Activated CD4-positive, alpha-beta T cell treated with anti-CD3 and anti-CD28 coated beads, Interleukin-2, amount 50 U/mL, for 16 hours (primary cell): ENCODE measurements at regions not wholly inside any gene's neighbourhood (a gene's known extent, or its start where the extent isn't known, plus 50 kb on each side); places are given as distances from the start of the nearest gene placed in this dataset.

Source experiments
- DNase-seq: peaks from one replicate; pipeline ENCODE4 v3.0.0-alpha.2; 2020

DNA sequence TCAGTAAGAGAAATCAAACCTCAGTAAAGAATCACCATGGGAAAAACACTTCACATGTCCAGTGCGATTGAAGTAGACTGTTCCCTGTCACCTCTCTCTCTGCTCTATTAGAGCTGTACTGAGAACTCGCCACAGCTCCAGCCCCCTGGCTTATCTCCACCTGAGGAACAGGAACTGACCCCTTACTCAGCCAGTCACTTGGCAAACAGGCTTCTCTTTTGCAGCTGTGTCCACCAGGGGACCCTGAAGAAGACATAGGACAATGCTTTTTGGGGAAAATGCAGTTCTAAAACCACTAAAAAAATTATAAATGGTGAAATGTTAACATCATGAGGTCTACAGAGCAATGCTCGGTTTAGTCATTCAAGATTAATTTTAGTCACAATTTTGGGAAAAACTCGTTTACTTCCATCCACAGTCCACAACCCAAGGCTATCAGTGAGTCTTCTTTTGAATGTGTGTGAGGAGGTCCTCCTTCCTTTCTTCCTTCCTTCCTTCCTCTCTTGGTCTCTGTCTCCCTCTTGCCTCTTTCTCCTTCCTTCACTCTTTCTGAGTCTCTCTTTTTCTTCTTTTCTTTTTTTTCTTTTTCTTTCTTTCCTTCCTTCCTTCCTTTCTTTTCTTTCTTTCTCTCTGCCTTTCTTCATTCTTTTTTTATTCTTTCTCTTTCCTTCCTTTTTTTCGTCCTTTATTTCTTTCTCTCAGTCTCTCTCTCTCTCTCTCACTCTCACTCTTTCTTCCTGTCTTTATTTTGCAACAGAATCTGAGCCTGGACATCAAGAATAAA is 1189.5 kb upstream of the TMEM132C start:
- DNase-seq: no peak

DNA sequence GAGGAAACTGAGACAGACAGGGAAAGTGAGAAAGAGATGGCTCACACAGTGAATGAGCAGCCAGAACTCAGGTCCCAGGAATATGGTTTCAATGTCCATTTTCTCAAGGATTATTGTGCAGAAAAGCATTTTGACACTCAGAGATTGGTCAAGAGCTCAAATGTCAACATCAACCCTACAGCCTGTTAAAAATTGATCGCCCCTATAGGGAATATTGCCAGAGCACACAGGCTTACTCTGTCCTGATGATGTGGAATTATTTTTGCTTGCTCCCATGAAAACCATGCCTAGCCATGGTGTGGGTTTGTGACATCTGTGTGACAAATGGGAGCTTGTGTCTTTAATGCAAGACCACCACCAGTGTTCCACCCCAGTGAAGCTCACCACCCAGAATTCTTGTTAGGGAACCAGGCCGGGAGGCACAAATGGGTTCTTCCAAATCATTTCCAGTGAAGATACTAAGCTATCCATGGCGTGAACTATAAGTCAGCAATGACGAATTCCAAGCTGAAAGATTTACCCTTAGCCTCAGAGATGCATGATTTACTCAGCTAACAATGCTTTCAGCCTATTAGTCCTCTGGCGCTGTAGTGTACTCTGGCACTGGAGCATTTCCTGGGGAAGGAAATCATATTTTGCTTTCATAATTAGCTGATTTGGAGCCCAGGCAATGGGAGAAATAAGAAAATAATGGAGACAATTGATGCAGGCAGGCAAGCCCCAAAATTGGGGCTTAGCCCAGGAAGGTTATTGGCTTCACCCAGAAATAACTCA is 1188.2 kb upstream of the TMEM132C start:
- no peak for DNase-seq

DNA sequence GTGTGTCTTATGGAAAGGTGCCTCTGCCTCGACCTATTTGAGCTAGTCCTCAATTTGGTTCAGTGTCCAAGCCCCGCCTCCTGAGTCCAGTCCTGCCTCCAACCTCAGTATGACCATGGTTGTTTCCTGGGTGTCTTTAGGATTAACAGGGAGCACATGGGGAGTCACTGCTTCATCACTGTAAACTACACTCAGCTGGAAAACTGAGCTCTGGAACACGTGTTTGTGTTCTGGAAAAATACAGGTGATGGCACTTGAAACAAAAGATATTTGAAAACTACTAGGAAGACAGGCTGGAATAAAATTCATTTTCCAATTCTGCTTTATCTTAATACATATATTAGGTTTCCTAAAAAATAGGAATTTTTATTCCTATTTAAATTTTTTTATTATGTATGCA is 1187.3 kb upstream of the TMEM132C start:
- no peak for DNase-seq

DNA sequence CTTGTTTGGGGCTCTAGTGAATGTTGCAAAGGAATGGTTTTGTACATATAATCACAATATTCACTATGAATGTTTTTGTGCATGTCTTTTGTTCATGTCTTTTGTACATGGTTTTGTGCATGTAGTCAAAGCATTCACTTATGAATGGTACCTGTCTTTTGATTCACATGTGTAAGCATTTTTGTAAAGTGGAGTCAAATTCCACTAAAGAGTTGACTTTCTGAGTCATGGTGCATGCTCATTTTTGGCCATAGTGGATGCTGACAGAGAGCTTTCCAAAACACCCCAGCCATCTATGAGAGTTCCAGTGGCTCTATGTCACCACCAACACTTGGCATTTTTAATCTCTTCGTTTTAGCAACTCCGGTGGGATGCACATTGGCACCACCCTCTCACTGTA is 1185.9 kb upstream of the TMEM132C start:
- no peak for DNase-seq

GRCh38 chr12:127083008-127083949 is 1183.7 kb upstream of the TMEM132C start:
- DNase-seq: peak; percentile 82

- no peak for DNase-seq
These were observed 1165.9 kb upstream of the TMEM132C start for GRCh38 chr12:127101076-127101475.

DNA sequence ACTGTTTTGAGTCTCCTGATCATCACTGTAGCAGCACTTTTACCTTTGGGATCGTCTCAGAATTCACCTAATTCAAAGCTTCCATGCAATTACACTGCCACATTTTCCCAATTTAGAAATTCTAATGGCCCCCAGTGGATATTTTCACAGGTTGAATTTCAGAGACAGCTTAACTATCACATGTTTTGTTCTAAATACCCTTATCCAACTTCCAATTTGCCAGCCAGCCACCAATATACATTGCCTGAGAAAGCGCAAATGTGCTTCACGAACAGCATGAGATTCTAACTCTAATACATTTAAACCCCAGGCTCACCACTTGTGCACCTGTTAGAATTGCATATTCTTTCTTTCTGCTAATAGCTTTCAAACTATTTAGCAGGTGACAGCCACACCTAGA is 1160.9 kb upstream of the TMEM132C start:
- no peak for DNase-seq

- no peak for DNase-seq
These were observed 1160.3 kb upstream of the TMEM132C start for GRCh38 chr12:127106697-127107096.

DNA sequence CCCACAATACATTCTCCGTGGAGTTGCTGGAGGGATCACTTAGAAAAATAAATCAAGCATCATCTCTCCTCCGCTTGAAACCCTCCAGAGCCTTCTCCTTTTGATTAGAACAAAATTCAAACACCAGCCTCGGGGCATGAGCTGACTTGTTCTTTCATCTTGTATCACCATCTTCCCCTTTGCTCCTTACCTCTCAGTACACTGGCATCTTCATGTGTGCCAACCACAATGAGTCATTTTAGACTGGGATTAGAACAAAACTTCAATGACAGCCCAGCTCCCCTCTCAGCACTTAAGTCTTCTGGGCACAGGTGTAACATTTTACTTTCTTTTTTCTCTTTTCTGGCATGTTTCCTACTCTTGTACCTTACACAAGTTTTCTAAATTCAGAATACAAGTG is 1159.2 kb upstream of the TMEM132C start:
- DNase-seq: peak; percentile 13

- peak; percentile 53 for DNase-seq
These were observed 1158.4 kb upstream of the TMEM132C start for GRCh38 chr12:127108360-127109215.

DNA sequence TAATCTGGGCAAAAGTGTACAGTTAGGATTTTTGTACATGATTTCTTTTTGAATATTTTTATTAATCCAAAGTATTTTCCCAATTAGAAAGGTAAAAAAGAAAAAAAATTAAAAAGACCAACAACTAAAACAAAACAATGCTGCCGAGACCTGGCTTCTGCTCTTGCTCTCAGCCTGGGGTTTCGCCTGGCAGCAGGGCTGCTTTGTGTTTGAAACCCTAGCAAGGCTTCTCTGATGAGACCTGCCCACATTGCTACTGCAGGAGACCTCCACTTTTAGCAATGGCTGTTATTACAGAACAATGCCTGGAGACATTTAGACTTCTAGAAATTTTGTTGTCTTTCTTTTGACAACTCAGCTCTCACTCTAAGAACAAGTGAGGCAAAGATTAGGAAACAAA is 1153.0 kb upstream of the TMEM132C start:
- DNase-seq: no peak

DNA sequence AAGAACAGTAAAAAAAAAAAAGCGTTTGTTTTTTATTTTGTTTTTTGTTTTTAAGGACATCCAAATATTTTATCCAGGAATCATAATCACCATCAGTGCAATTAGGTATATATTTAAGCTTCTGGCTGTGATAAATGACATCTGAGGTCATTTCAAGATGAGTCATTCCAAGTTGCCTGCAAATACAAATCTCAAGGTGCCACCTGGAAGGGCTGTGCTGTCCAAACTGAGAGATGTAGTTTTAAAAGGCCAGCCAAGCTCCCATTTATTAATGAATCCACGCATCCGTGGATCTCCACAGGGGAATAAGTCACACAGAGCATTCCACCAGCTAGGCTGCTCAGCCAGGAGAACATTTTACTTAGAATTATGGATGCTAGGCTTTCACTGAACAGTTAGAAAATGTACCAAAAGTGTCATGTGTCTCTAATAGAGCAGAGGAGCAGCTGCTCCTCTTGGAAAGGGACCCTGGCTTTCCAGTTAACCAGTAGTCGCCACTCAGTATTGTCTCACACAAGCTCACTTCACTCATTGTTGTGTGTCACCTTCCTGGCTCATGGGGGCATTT is 1151.4 kb upstream of the TMEM132C start:
- no peak for DNase-seq

DNA sequence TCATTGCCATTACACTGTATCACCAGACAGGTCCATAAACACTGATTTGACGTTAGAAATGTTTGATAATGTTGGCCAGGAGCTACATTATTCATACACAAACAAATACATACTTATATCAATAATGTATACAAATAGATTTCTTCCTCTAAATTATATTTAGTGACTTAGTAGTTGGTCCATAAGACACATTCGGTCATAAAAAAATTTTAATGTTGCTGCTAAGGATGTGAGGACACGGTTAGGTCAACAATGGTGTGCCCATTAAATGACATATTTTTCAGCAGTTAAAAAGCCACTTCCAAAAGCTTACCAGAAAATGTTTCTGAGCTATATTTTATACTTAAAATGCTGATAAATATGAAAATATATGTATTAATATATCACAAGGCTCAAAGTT is 1148.7 kb upstream of the TMEM132C start:
- no peak for DNase-seq

- DNase-seq: no peak
These were observed 1147.3 kb upstream of the TMEM132C start for GRCh38 chr12:127119600-127120140.

GRCh38 chr12:127120851-127121250 is 1146.1 kb upstream of the TMEM132C start:
- no peak for DNase-seq

GRCh38 chr12:127121494-127122084 is 1145.4 kb upstream of the TMEM132C start:
- no peak for DNase-seq

DNA sequence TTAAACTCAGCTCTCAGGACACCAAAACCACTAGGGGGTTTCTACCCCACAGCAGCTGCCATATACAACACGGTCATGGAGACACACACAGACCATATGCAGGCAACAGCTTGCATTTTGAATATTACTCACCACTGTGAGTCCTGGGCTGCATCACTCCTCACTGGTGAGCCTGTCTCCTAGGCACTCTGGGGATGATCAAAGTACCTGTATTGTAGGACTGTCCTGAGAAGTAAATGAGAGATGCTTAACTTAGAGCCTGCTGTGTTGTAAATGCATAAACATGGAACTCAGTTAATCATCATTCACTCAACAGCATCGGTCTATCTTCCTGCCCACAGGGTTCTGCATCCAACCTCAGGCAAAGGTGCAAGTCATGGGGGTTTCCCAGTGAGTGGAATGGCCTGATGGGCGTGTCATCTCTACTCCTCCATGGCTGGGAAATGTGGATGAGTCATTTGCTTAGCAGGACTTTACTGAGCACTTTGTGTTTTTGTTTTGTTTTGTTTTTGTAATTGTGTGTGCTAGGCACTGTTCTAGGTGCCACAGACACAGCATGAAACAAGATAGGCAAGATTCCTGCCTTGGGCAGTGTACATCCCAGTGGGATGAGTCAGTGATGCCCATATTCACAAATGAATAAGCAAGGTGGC is 1141.2 kb upstream of the TMEM132C start:
- DNase-seq: peak; percentile 81

GRCh38 chr12:127126260-127126628 is 1140.7 kb upstream of the TMEM132C start:
- no peak for DNase-seq

DNA sequence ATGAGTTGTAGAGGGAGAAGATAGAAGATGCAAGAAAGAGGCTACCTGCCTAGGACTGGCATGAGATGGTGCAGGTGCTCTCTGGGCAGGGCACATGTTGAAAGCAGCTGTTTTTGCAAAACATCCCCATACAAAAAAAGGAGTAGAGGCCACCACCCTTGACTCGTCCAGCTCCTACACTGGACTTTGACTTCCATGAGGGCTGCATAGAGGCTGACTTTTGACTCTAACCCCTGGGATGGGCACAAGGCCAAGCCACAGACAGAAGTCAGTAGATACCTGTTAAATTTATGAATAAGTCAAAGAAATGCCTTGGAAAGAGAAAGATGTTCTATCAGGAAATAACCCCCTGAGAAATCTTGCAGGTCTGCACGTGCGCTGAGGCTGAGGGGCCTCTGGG is 1139.1 kb upstream of the TMEM132C start:
- DNase-seq: no peak

DNA sequence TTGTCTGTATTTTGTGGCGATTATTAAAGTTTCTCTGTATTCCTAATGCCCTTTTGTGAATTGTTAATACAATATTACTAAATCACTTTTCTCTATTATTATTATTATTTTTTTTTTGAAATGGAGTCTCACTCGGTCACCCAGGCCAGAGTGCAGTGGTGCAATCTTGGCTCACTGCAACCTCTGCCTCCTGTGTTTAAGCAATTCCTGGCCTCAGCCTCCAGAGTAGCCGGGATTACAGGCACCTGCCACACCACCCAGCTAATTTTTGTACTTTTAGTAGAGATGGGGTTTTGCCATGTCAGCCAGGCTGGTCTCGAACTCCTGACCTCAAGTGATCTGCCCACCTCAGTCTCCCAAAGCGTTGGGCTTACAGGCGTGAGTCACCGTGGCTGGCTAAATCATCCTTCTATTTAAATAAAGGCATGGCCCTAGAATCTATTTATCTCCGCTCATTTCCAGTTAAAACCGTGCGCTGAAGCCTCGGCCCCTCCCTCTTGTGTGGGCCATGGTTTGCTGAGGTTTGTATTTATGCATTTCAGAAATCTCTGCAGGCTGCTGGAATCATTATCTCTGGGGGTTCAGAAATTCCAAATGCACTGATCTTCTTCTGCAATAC is 1136.4 kb upstream of the TMEM132C start:
- no peak for DNase-seq
